Stomach (tissue), 4 donors: ENCODE measurements at regions not wholly inside any gene's neighbourhood (a gene's known extent, or its start where the extent isn't known, plus 50 kb on each side); places are given as distances from the start of the nearest gene placed in this dataset.

Experiments
- POLR2A ChIP-seq, 4 donors: fragments of 450-650 bp; IDR thresholded peaks; one replicate each; pipeline ENCODE4 v1.6.1; 2016; ENCODE audit warnings: antibody characterized with exemption in 4 of 4, control low read depth in 2 of 4, mild to moderate bottlenecking in 1 of 4, moderate library complexity in 1 of 4
- TF ChIP-seq, protein P1 (sequence below), 7 experiments: fragments of 450-650 bp in 4 of 7; fragments of 200-600 bp in 3 of 7; sonication (generic) in 3 of 7; IDR thresholded peaks; one replicate each; pipeline ENCODE4 v1.5.1; 2016 to 2019; ENCODE audit warnings: antibody characterized with exemption in 7 of 7, control low read depth in 2 of 7, mild to moderate bottlenecking in 1 of 7

GRCh38 chr20:48115502-48115901, 330.2 kb upstream of the SULF2 start:
- TF ChIP-seq, protein P1, sequence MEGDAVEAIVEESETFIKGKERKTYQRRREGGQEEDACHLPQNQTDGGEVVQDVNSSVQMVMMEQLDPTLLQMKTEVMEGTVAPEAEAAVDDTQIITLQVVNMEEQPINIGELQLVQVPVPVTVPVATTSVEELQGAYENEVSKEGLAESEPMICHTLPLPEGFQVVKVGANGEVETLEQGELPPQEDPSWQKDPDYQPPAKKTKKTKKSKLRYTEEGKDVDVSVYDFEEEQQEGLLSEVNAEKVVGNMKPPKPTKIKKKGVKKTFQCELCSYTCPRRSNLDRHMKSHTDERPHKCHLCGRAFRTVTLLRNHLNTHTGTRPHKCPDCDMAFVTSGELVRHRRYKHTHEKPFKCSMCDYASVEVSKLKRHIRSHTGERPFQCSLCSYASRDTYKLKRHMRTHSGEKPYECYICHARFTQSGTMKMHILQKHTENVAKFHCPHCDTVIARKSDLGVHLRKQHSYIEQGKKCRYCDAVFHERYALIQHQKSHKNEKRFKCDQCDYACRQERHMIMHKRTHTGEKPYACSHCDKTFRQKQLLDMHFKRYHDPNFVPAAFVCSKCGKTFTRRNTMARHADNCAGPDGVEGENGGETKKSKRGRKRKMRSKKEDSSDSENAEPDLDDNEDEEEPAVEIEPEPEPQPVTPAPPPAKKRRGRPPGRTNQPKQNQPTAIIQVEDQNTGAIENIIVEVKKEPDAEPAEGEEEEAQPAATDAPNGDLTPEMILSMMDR (IDR thresholded peaks at IDR 0.05): no peak
- no peak for TF ChIP-seq POLR2A (IDR thresholded peaks at IDR 0.05)
